Trophoblast cell (in vitro differentiated cells and primary cell): ENCODE measurements at regions not wholly inside any gene's neighbourhood (a gene's known extent, or its start where the extent isn't known, plus 50 kb on each side); places are given as distances from the start of the nearest gene placed in this dataset.

Source experiments
- DNase-seq, 2 donors: peaks; one replicate each; pipeline ENCODE4 v3.0.0-alpha.2; 2016
- H2AFZ ChIP-seq: 2 replicates; pipeline ENCODE4 v1.6.1; 2013; ENCODE audit warnings: low read length, moderate library complexity, mild to moderate bottlenecking; ENCODE audit not compliant: insufficient read depth, poor library complexity
- H2AK5ac ChIP-seq: 2 replicates; pipeline ENCODE4 v1.6.1; 2013; ENCODE audit warnings: mild to moderate bottlenecking, low read length
- H2BK120ac ChIP-seq: 2 replicates; pipeline ENCODE4 v1.6.1; 2013; ENCODE audit warnings: low read length, mild to moderate bottlenecking, moderate library complexity; ENCODE audit not compliant: insufficient read depth, poor library complexity
- H2BK12ac ChIP-seq: 2 replicates; pipeline ENCODE4 v1.6.1; 2013; ENCODE audit warnings: mild to moderate bottlenecking, low read length, moderate library complexity
- H2BK5ac ChIP-seq: 2 replicates; pipeline ENCODE4 v1.6.1; 2013; ENCODE audit warnings: low read length, low read depth, moderate library complexity, mild to moderate bottlenecking; ENCODE audit not compliant: poor library complexity
- H3K14ac ChIP-seq: 2 replicates; pipeline ENCODE4 v1.6.1; 2013; ENCODE audit warnings: mild to moderate bottlenecking, low read length
- H3K18ac ChIP-seq: 2 replicates; pipeline ENCODE4 v1.6.1; 2013; ENCODE audit warnings: mild to moderate bottlenecking, low read length
- H3K23ac ChIP-seq: 2 replicates; pipeline ENCODE4 v1.6.1; 2013; ENCODE audit warnings: low read length
- H3K27ac ChIP-seq: 2 replicates; pipeline ENCODE4 v1.5.1; 2013; ENCODE audit warnings: low read depth, mild to moderate bottlenecking, inconsistent platforms, low read length, moderate library complexity
- H3K27me3 ChIP-seq: 2 replicates; pipeline ENCODE4 v1.6.1; 2013; ENCODE audit warnings: inconsistent platforms, mild to moderate bottlenecking, low read length, moderate library complexity; ENCODE audit not compliant: insufficient read depth
- H3K36me3 ChIP-seq, 2 experiments: 1 replicate in 1 of 2; 2 replicates in 1 of 2; pipeline ENCODE4 v1.6.1; 2013; ENCODE audit warnings: low read length in 2 of 2, mild to moderate bottlenecking in 2 of 2, moderate library complexity in 1 of 2; ENCODE audit not compliant: insufficient read depth in 2 of 2, control insufficient read depth in 1 of 2
- H3K4ac ChIP-seq: 2 replicates; pipeline ENCODE4 v1.6.1; 2013; ENCODE audit warnings: low read depth, mild to moderate bottlenecking, low read length, moderate library complexity
- H3K4me1 ChIP-seq, 2 experiments: 1 replicate in 1 of 2; 2 replicates in 1 of 2; pipeline ENCODE4 v1.6.1; 2013; ENCODE audit warnings: low read length in 2 of 2, mild to moderate bottlenecking in 2 of 2, moderate library complexity in 1 of 2; ENCODE audit not compliant: insufficient read depth in 2 of 2, control insufficient read depth in 1 of 2
- H3K4me2 ChIP-seq: 2 replicates; pipeline ENCODE4 v1.6.1; 2013; ENCODE audit warnings: inconsistent platforms, mild to moderate bottlenecking, low read length, moderate library complexity
- H3K4me3 ChIP-seq: 2 replicates; pipeline ENCODE4 v1.5.1; 2013; ENCODE audit warnings: mild to moderate bottlenecking, low read depth, low read length, inconsistent platforms
- H3K79me1 ChIP-seq: one replicate; pipeline ENCODE4 v1.6.1; 2013; ENCODE audit warnings: low read length
- H3K79me2 ChIP-seq: 2 replicates; pipeline ENCODE4 v1.6.1; 2013; ENCODE audit warnings: low read length, mild to moderate bottlenecking; ENCODE audit not compliant: control insufficient read depth, insufficient read depth, poor library complexity
- H3K9ac ChIP-seq: 2 replicates; pipeline ENCODE4 v1.6.1; 2013; ENCODE audit warnings: mild to moderate bottlenecking, low read length
- H3K9me3 ChIP-seq: 2 replicates; pipeline ENCODE4 v1.6.1; 2013; ENCODE audit warnings: low read depth, mild to moderate bottlenecking, control low read depth, inconsistent platforms, low read length; ENCODE audit not compliant: insufficient read depth
- H4K12ac ChIP-seq: 2 replicates; pipeline ENCODE4 v1.6.1; 2013; ENCODE audit warnings: low read depth, mild to moderate bottlenecking, low read length, moderate library complexity
- H4K8ac ChIP-seq: 2 replicates; pipeline ENCODE4 v1.6.1; 2013; ENCODE audit warnings: low read depth, mild to moderate bottlenecking, low read length, moderate library complexity
- H4K91ac ChIP-seq: one replicate; pipeline ENCODE4 v1.6.1; 2013; ENCODE audit warnings: low read depth, mild to moderate bottlenecking, low read length, moderate library complexity
- WGBS: extraction: QIAGEN DNeasy Blood & Tissue Kit; methylation state at CpG from one replicate; pipeline ENCODE4 v1.1.7; 2013; ENCODE audit warnings: missing lambda C conversion rate; ENCODE audit not compliant: insufficient read length, insufficient coverage; ENCODE audit errors: extremely low coverage; 5-methylcytosine and 5-hydroxymethylcytosine counted together

DNA sequence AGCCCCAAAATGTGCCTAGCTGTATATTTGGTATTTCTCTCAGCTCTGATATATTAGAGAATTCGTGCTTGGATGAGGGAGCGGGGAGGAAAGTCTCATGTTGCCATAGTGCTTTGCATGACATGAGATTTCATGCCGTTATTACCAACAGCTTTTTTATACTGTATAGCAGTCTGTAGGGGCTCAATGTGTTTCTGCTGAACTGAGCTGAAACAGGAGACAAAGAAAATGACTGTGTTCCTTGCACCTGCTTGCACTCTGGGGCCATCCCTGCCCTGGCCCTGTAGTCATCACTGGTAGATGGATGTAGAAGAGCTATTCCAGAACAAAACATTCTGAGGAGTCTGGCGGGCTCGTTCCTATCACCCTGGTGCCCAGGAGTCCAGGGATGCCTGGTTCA lies 128.0 kb upstream of the SASH1 start:
- no peak overlapping the region for H3K23ac ChIP-seq
- no peak overlapping the region for H2AK5ac ChIP-seq
- no peak overlapping the region for H2BK5ac ChIP-seq
- no peak overlapping the region for H3K9ac ChIP-seq
- H3K79me1 ChIP-seq = peaks cover 2% of the 10 kb centered on the region
- H3K27me3 ChIP-seq = no peaks in the 10 kb centered on the region
- H3K14ac ChIP-seq = no peak overlapping the region
- H2BK120ac ChIP-seq = no peak overlapping the region
- no peaks in the 10 kb centered on the region for H3K36me3 ChIP-seq
- no peak overlapping the region for H3K18ac ChIP-seq
- H3K4ac ChIP-seq = no peak overlapping the region
- H4K8ac ChIP-seq = no peak overlapping the region
- H3K79me2 ChIP-seq = no peaks in the 10 kb centered on the region
- no peak overlapping the region for H3K4me3 ChIP-seq
- H3K4me1 ChIP-seq = no peaks in the 10 kb centered on the region
- no peak overlapping the region for H4K12ac ChIP-seq
- no peak for DNase-seq
- no peak overlapping the region for H2BK12ac ChIP-seq
- H3K9me3 ChIP-seq = peaks cover 3% of the 10 kb centered on the region
- no peak overlapping the region for H3K4me2 ChIP-seq
- no CpG with 5 or more reads among the region's 5 CpGs for WGBS
- H2AFZ ChIP-seq = no peak overlapping the region
- no peak overlapping the region for H3K27ac ChIP-seq
- H4K91ac ChIP-seq = no peak overlapping the region

GRCh38 chr6:148217051-148217450 lies 125.6 kb upstream of the SASH1 start:
- Histone ChIP-seq H3K79me2 (no peaks in the 10 kb centered on the region), H3K4ac (no peak overlapping the region), H2BK12ac (no peak overlapping the region), H3K23ac (no peak overlapping the region), H3K9me3 (peaks cover 1% of the 10 kb centered on the region), H3K14ac (no peak overlapping the region), H3K9ac (no peak overlapping the region), H2AK5ac (no peak overlapping the region), H3K36me3 (no peaks in the 10 kb centered on the region), H3K79me1 (no peaks in the 10 kb centered on the region), H3K27me3 (no peaks in the 10 kb centered on the region), H3K18ac (no peak overlapping the region), H4K12ac (no peak overlapping the region), H4K8ac (no peak overlapping the region), H2AFZ (no peak overlapping the region), H2BK120ac (no peak overlapping the region), H4K91ac (no peak overlapping the region), H3K4me3 (no peak overlapping the region), H3K27ac (no peak overlapping the region), H2BK5ac (no peak overlapping the region), H3K4me1 (peaks cover 0 to 2% of the 10 kb centered on the region in 2 experiments), H3K4me2 (no peak overlapping the region)
- DNase-seq = no peak
- no CpG with 5 or more reads among the region's 4 CpGs for WGBS

DNA sequence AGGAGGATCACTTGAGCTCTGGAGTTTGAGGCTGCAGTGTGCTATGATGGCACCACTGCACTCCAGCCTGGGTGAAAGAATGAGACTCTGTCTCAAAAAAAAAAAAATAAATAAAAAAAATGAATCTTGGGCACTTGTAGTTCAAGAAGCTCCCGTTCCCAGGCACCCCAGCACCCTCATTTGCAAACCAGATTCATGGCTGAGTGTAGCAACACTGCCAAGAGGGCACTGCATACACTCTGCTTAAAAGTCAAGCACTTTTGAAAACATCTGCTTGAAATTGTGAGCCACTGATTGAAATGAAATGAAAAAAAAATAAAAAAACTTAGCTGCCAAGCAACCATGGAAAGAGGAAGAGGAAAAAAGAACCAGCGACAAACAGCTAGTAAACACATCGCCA lies 124.7 kb upstream of the SASH1 start:
- Histone ChIP-seq H3K9ac (no peak overlapping the region), H3K79me2 (no peaks in the 10 kb centered on the region), H2AK5ac (no peak overlapping the region), H2BK120ac (no peak overlapping the region), H2BK5ac (no peak overlapping the region), H3K27me3 (no peaks in the 10 kb centered on the region), H3K27ac (no peak overlapping the region), H2AFZ (no peak overlapping the region), H4K12ac (no peak overlapping the region), H3K36me3 (no peaks in the 10 kb centered on the region), H4K8ac (no peak overlapping the region), H3K79me1 (no peaks in the 10 kb centered on the region), H3K18ac (no peak overlapping the region), H3K4ac (no peak overlapping the region), H3K9me3 (peaks cover 1% of the 10 kb centered on the region), H3K4me3 (no peak overlapping the region), H3K23ac (no peak overlapping the region), H3K4me1 (peaks cover 0 to 2% of the 10 kb centered on the region in 2 experiments), H4K91ac (no peak overlapping the region), H2BK12ac (no peak overlapping the region), H3K14ac (no peak overlapping the region), H3K4me2 (no peak overlapping the region)
- no peak for DNase-seq
- WGBS = no CpG with 5 or more reads among the region's 3 CpGs

GRCh38 chr6:148218542-148219258 lies 123.9 kb upstream of the SASH1 start:
- no peaks in the 10 kb centered on the region for H3K79me2 ChIP-seq
- no peak overlapping the region for H2AFZ ChIP-seq
- H3K4me1 ChIP-seq = peaks cover 0 to 2% of the 10 kb centered on the region in 2 experiments
- H3K27ac ChIP-seq = no peak overlapping the region
- H2BK12ac ChIP-seq = no peak overlapping the region
- H2BK120ac ChIP-seq = no peak overlapping the region
- H4K91ac ChIP-seq = no peak overlapping the region
- no peak overlapping the region for H3K14ac ChIP-seq
- no peak for DNase-seq
- no peak overlapping the region for H3K23ac ChIP-seq
- no peaks in the 10 kb centered on the region for H3K27me3 ChIP-seq
- no peak overlapping the region for H3K4ac ChIP-seq
- H4K8ac ChIP-seq = no peak overlapping the region
- H3K36me3 ChIP-seq = no peaks in the 10 kb centered on the region
- no CpG with 5 or more reads among the region's 3 CpGs for WGBS
- no peak overlapping the region for H2BK5ac ChIP-seq
- no peak overlapping the region for H3K4me3 ChIP-seq
- no peaks in the 10 kb centered on the region for H3K79me1 ChIP-seq
- H4K12ac ChIP-seq = no peak overlapping the region
- H3K9me3 ChIP-seq = peaks cover 1% of the 10 kb centered on the region
- H3K9ac ChIP-seq = no peak overlapping the region
- H3K4me2 ChIP-seq = no peak overlapping the region
- no peak overlapping the region for H3K18ac ChIP-seq
- H2AK5ac ChIP-seq = no peak overlapping the region
